GM21528 (cell line): ENCODE measurements at regions not wholly inside any gene's neighbourhood (a gene's known extent, or its start where the extent isn't known, plus 50 kb on each side); places are given as distances from the start of the nearest gene placed in this dataset.

Source experiments
- ATAC-seq: cut with Tn5 transposase; IDR thresholded peaks from one replicate; pipeline ENCODE4 v1.9.1; 2021; ENCODE audit warnings: mild to moderate bottlenecking, moderate library complexity; ENCODE audit not compliant: unreplicated experiment, low FRiP score

DNA sequence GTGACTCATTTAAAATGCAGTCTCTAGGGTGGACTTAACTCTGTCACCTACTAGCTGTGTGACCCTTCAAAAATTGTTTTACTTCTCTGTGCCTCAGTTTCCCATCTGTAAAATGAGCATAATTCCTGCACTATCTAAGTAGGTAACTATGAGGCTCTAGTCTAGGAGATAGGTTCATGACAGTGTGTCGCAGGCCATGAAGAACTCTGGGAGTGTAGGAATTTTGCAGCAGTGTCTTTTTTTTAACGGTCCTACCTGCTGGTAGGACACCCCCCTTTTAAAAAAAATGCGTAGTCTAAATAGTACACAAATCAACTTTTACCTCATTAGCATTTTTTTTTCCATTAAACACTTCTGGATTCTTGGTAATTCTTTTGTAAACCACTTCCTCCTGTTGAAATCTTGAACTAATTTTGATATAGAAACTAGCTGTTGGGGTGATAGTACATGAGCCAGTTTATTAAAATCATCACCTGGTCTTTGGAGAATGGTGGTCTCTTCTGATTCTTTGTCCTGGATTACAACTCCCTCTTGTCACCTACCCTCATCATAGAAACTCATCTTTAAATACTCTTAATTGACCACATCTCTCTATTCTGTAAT, 86.0 kb upstream of the SLC38A2 start:
- ATAC-seq = no peak

DNA sequence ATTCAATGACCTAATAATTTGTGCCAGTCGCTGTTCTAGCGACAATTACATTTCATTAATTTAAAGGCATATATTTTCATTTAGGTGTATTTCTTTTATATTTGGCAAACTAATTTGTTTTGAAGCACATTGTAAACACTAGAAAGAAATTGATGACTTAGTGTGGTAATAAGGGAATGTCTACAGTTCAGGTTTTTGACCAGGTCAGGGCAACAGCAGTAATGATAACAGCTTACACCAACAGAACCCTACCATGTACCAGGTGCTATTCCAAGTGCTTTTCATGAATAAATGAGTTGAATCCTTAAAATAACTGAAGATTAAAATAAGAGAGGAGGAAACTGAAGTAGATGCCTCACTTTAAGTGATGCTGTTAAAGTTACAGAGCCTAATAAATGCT, 85.4 kb upstream of the SLC38A2 start:
- no peak for ATAC-seq

DNA sequence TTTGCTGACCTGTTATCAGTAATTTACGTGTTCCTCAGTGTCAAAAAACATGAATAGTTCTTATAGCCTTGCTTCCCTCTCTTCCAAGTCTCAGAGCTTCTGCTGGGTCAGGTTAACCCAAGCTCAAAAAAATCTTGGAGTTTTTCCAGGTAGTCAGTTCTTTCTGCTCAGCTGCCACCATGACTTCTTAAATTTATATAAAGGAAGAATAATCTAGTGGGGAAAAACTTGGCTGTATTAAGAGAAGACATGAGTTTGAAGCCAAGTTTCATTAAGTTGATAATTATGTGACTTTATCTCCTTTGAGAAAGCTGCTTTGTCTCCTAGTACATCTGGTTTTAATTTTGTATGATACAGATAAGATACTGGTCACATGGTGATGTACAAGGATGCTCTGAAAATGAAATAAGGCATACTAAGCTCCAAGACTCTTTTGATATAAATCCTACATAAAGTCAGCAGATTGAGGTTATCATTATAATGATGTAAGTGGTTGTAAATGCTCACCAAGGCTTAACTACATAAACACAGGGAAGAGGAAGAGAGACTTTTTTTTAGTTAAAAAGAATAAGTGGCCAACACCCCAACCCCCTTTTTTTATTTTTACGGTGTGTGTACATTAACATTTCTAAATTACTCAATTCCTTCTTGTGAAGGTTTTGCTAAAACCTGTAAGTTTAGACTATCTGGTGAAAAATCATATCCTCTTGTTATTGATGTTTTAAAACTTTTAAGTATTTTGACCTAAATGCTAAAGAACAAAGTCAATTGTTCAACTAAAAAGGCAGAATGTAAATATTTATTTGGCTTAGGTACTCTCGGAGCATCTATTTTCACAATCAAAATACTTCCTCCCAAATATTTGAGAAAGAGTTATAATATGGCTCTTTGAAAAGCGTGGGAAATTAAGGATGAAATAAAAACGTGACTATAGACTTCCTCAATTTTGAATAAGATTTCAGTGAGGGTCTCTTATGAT, 84.1 kb upstream of the SLC38A2 start:
- ATAC-seq = no peak

DNA sequence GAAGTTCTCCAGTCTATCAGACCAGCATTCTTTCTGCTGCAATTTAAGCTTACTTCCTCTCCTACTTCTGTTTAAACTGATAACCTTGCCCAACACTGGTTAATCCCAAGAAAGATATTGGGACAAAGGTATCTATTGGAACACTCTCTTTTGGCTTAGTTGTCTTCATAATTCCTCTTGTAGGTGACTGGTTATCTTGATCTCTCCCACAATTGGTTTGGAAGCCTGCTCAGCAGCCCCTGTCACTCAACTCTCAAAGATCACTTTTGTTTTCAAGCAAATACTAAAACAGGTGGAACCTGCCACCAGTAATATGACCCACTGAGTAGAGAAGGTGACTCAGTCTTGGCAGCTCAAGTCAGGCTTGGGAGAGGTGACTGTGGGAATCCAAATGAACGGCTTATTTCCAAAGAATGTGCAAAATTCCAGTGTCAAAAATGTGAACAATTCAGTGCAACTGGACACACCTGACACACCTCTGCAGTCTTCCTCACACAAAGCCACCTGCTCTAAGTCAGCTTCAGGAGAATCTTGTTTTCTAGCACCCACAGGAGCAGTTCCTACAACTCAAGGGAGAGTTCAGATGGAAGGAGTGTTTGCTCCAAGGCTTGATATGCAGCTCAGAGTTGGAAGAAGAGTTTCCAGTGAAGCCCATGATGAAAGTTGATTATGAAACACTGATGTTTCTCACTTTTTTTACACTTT, 83.2 kb upstream of the SLC38A2 start:
- no peak for ATAC-seq

DNA sequence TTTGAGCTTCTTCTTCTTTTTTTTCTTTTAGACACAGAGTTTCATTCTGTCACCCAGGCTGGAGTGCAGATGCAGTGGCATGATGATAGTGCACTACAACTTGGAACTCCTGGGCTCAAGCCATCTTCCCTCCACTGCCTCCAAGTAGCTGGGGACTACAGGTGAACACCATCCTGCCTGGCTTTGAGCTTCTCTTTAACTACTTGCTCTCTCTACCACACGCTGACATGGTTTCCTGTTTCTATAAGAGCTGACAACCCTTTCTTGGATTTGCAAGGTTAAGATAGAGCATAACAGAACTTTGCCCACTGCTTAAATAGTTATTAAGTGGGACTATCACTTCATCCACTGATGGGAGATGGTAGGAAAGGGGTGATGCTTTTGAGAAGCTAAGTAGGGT, 82.4 kb upstream of the SLC38A2 start:
- ATAC-seq = no peak

DNA sequence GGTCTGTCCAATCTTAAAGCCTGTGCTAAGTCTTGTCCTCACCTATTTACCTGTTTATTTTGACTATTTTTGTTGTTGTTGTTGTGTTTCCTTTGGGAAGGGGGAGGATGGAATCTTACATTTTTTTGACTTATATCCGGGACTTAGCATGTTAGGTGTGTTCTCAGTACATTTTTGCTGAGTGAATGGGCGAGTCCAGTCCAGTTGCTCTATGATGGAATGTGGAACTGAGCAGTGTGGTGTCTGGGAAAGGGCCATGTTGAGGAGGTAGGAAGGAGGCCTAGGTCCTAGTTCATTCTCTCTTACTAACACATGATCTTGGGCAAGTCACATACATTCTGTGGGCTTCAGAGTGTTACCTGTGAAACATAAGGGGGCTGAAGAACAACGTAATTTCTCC, 80.9 kb upstream of the SLC38A2 start:
- ATAC-seq = no peak

DNA sequence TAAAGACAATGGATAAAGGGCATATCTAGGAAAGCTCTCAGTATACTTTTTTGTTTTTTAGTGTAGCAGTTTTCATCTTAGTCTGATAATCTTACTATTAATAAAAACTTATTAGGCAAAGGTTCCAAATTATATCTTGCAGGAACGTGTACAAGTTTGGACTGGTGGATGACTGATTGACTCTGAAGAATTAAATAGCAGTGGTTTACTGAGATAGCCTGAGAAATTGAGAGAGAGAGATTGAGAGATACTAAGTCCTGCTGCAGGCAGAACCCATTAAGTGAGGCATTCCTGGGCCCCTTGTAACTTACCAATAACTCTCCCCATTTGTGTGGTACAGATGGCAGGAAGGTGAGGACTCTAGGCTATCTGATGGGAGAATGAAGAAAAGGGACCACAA, 80.2 kb upstream of the SLC38A2 start:
- no peak for ATAC-seq

DNA sequence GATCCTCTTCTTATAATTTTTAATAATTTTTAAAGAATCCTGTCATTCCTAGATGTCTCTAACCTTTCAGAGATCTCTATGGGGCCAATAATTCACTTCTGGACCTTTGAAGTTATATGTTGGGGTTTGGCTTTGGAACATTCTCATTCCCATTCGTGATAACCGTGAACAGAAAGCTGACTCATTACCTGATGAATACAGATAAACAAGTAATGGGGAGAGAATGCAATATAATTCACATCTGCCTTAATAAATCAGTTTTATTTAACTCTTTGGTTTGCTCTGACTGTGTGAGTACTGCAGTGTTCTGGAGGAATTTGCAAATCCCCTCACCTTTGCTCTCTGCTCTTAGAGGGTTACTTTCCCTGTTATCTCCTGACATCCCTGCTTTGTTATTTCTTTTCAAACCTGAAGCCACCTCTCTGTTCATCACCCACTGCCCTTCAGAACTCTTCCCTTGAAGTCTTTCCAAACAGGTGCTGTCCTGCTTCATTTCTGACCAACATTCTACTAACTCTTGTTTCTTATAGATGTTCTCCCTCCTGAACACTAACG, 79.6 kb upstream of the SLC38A2 start:
- no peak for ATAC-seq

DNA sequence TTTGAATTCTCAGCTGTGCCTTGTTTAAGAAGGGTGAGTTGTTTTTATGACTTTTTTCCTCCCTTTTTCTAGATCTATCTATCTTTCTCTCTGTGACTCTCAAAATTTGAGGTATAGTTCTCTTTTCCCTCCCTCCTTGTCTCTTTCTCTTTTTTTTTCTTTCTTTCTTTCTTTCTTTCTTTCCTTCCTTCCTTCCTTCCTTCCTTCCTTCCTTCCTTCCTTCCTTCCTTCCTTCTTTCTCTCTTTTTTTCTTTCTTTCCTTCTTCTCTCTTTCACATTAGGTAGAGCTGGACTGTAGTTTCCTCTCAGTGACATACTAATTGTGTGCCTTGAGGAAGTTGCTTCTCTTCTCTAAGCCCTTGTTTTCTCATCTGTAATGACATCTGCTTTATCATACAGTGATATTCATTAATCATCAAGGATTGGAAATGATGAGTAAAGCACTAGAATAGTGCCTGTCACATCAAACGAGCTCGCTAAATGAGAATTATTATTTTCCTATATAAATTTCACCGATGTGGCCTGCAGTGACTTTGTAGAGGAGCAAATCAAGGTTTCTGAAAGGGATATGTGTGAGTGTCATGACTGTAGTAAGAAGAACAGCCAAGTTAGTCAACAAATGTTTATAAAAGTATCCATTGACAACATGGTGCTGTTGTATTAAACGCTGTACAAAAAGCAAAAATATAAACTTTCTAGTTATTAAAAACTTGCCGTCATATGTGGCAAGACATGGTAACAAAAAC, 78.9 kb upstream of the SLC38A2 start:
- ATAC-seq = no peak

DNA sequence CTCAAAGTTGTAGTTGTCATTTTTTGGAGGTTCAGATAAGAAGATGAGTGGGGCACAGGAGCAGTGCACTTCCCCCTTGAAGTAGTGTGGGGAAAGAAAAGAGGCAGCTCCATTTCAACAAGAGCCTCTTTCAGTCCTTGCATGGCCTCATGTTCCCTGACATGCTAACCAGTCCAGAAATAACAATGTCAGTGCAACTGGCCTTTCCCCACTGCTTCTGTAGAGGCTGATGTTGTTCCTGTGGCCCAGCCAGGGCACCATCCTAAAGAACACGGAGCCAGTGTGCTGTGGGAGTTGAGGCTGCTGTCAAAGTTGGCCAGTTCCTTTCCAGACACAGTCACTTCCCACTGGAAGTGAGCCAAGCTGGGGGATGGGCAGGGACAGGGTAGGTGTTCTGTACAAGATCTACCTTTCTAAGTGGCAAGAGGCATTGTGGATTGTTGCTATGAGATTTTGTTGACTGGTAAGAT, 77.7 kb upstream of the SLC38A2 start:
- ATAC-seq = no peak

DNA sequence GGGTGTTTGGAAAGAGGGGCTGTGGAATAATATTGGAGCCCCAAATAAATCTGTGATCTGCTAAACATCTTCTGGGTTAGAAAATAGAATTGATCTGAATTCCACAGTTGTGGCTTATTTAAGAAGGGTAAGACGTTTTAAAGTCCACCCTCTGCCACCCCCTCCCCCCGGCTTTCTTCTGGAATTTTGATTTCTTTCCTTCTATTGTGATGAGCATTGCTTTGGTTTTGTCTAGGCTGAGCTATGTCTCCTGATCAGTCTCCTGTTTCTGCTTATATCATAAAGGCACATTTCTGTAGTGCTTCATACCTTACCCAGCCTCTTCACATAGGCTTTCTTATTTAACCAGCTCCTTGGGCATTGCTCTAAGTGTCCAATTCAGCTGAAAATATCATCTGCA, 77.3 kb upstream of the SLC38A2 start:
- ATAC-seq = no peak

DNA sequence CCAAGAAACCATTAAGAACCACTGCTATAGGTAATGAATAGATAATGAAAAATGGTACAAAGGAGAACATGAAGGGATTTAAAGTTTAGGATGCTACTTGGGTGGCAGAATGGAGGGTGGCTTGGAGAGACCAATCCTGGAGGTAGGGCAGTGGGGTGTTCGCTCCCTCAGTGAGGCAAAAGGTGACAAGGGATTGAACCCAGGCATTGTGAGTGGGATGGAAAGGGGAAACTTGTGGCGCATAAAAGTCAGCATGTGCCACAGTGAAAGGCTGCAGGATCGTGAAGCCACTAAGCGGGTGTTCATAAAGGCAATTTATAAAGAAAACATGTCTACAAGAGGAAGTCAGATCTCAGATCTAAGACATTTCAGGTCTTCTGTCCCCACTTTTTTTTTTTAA, 76.7 kb upstream of the SLC38A2 start:
- no peak for ATAC-seq

DNA sequence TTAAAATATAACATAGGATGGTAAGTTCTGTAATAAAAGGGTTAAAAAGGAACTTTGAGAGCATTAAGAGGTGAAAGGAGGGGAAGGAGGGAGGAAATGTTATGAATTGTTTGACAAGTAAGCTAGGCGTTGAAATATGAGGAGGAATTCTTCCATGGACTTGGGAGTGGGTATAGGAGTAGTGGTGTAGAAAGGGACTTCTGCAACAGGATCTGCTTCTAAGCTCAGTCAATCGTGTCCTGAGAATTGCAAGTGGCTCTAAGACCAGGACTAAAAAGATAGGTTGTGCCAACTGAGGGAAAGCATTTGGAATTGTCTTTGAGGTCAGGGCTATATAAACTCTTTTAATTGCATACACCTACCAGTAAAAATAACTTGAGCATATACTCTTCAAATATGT, 74.1 kb upstream of the SLC38A2 start:
- ATAC-seq = no peak

DNA sequence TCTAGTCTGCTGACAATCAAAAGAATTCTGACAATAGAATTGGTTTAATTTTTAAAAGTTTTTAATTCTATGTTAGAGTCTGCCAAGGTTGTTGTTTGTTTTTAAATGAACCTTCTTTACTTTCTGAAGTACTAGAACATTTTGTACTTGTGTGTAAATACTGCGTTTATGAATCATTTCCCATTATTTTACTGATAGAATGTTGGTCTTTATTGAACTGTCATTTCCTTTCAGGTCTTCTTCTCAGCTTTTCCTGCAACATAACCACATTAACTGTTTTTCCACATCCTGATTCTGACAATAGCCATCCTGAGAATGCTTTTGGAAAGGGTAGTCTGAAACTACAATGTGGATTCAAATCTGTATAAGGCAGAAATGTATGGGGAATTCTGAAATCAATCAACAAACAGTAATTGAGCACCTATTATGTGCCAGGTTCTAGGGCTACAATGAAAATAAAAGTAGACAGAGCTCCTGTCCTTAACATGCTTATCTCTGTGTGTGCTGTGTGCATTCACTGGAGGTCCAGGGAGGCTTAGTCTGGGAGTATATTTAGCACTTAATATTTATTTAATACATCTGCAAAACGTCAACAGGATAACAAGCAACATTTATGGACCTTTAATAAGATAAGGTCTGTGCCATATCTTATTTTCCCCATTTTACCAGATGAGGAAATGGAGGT, 73.1 kb upstream of the SLC38A2 start:
- ATAC-seq = no peak

DNA sequence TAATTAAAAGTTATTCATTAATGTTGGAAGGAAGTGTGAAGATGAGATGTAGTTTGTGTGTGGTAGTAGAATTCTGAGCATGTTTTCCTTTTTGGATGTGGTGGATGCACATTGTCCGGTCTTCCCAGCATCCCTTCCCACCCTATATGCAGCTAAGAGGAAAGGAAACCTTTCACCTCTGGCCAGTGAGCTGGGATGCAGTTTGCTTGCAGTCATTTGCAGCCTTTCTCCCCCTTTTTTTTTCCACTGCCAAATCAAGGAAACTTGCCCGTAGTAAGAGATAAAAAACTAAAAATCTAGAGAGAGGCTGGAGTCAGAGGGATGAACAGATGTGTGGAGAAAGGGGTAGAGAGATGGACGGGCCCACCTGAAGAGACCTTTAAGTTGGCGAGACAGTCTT, 72.5 kb upstream of the SLC38A2 start:
- no peak for ATAC-seq

DNA sequence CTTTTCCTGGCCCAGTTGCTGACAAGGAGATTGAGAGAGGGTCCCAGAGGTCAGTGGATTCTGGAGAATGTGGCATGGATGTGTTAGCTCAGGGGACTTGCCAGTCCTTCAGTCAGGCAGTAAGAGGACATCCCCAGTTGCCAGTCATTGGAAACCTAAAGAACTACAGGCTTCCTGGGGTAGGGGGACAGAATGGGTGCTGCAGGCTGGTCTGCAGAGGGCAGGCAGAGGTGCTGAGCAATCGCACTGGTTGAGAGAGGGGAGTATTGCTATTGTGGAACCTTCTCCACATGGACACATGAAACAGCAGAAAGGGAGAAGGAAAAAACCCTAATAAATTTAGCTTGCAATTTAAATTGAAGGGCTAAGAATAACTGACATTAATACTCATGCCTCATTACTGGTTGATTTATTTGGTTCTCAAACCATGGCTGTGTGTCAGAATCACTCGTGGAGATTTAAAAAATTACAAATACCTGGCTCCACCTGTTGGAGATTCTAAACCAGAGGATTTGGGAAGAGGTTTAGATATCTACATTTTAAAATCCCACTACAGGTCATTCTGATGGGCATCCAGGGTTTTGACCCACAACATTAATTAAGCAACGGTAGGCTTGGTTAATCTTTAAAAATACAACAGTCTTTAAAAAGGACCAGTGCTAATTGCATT, 71.2 kb upstream of the SLC38A2 start:
- ATAC-seq = no peak

DNA sequence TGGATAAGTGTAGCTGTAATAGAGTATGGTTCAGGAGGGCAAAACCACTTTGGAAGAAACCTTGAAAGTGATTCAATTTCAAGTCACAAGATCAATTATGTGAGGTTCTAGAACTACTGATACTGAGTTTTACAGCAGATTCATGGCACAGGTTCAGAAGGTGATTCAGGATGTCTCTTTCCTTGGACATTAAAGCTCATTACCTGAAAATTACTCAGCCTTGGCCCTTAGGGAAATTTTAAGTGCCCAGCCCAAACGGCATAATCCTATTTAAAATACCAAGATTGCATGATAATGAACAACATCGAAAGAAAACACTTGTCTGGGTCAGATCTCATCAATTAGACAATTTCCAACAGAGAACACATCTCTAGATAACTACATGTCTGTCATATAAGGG, 70.2 kb upstream of the SLC38A2 start:
- no peak for ATAC-seq

DNA sequence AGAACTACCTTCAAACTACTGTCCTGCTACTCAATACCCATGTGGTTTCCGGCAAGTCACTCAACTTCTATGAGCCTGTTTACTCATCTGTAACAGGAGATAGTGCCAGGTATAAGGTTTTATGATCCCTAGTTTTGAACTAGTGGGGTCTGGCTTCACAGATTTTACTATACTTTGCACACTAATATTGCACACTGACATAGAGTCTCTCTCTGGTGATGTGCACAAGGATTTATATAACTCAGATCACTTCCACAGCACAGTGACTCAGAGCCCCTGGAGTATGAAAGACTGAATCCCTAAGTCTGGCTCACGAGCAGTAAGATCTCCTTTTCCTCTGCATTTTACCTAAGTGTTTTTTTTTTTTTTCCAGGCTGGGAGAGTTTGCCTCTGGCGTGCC, 69.7 kb upstream of the SLC38A2 start:
- no peak for ATAC-seq

DNA sequence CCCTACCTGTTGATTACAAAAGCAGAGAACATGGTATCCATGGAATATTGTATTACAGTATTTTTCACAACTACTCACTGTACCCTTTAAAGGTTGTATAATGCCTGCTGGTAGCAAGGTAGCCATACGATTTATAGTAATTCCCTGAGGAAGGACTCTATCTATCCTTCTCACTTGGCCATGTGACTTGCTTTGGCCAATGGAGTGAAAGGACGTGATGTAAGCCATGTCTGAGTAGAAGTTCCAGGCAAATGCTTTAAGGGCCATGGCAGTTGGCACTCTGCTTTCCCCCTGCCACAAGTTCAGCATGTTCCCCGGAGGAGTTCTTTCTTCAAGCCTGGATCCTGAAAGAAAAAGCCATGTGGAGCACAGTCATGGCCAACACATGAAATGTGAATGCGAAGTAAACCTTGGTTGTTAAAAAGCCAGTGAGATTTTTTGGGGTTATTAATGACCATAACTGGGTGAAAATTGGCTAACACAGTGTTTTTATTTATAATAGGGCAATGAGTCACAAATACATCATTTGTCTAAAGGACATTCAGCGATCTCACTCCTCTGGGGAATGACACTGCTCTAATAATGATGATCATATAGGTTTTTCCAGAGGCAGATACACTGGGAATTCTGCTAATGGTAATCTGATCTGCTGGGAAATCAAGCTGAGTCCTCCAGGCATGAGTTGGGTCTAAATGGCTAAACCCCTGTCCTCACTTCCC, 67.4 kb upstream of the SLC38A2 start:
- no peak for ATAC-seq
